NCI-H2227 treated with DMSO at 0.1 percent for 48 hours (cell line): ENCODE measurements at regions not wholly inside any gene's neighbourhood (a gene's known extent, or its start where the extent isn't known, plus 50 kb on each side); places are given as distances from the start of the nearest gene placed in this dataset.
"Not testable (repeated sequence)": the region's sequence is repeated elsewhere in the genome, so short reads cannot be mapped to it uniquely, and the experiment has no call there.

ENCODE experiments used
- DNase-seq: peaks from one replicate; lab custom pipeline; 2025; lab: John Stamatoyannopoulos, UW

DNA sequence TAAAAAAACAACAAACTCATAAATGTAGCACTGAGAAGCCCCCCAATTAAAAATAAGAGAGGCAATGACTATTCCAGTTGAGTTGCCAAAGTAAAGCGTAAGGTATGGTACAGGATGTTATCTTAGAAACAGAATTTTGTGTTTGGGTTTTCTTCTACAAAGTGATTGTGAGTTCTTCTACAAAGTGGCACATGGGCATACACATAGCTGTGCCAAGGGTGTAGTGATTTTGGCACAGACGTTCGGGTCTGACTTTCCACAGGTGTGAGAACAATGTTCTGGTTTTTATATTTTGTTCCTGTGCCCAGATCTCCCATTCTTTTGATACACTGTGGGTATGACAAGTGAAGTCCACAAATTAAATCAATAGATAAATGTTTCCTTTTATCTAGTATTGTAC lies 190.1 kb upstream of the CSNK1A1L start:
- DNase-seq, result no peak

DNA sequence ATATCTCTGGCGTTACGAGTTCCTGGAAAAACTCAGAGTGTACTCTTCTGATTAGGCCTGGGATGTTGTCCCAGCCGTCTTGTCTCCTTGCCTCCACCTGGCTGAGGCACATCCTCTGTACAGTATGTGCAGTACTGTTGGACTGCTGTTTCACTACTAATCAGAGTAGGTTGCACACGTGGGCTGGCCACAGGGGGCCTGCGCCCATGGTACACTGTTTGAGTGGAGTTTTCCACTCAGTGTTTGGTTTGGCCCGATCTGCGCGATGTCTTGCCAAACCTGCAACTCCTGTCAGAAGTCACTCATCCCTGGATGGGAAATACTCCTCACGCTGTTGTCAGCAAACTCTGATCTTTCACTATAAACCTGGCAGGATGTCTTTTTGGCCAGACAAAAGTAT lies 189.6 kb upstream of the CSNK1A1L start:
- DNase-seq, result no peak

DNA sequence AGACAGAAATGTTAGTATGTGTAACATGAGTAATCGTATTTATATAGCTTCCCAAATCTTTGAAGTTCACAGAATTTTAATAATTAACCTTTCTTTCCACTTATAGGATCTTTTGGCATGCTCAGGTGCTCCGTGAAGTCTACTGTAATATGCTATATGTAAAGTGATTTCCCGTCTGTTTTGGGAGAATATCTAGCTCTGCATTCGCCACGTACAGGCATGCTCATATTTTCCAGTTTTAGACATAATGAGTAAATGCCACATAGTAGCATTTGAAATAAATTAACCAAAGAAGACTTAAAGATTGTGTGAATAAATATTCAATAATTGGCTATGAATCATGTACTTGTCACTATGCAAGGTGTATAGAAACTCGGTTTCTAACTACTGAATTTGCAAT lies 189.0 kb upstream of the CSNK1A1L start:
- DNase-seq, result no peak

DNA sequence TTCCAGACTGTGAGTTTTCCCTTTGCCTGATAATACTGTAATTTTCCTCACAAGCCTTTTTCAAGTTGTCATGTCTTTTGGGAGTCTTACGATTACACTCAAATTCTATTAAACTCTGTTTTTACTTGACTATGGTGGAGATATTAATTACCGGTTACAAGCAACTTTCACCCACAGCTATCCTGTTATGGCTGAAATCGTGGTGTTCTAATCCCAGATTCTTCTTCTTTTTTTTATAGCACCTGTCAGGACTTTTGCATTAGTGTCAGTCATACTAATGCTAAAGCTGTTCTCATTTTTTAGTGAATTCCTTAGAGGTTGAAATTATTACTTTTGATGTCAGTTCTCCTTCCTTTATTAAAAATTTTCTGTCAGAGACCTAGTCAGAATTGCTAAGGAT lies 187.8 kb upstream of the CSNK1A1L start:
- DNase-seq, result no peak

DNA sequence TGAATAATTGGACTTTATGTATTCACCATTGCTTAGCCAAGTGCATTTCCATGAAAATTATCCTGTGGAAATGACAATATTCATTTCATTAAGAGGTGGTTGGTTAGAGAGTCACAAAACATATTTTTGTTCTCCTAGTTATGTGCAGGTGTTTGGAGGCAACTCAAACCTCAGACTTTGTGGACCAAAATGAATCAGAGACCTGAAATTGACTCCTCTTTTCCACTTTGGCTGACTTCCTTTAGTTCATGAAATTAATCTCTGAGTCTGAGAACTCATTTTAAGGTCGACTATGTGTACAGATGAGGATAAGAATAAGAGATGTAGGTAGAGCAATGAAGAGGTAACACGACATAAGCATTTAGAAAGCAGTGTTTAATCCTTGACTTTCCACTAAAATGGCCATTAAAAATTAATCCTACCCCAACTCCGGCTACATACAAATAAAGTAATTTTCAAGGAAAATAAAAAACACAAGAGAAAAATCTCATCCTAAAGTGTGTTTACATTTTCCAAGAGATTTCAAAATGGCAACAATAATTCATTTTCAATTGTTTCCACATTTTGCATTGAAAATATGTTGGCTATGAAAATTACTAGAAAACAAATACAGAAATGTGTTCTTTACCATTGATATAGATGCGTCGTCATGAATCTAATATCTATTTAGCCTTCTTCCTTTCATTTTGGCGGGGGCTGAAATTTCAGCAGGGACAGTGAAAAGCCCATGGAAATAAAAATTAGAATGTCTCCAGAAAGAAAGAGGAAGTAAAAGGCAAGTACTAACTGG lies 185.4 kb upstream of the CSNK1A1L start:
- DNase-seq, result no peak

DNA sequence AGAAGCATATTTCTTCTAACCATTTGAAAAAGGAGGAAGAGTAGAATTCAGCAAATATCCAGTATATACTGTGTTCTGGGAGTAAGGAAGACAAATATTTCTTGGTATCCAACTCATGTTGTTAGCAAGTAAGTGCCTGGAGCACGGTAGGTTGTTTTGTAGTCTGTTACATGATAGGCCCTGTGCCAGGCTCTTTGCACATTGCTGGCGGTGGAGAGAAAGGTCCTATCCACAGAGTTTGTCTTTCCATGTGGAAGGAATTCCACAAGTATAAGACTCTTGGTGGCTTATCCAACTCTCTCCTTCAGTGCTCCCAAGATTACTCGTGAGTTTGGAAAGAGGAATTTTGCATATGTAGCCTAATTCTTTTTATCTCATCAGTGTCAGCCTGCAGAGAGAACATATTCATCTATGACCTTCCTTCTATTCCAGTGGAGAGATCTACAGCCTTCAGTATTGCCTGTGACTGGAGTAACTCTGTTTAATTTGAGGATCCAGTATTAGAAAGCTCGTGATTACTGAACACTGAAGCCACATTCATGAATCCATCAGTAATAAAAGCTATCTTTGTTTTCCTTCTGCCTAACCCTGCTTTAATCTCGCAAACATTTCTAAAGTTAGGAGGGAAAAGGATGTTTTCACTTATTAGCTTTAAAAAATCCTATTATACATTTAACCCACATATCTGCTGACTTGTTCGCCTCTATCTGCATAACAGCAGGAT lies 183.9 kb upstream of the CSNK1A1L start:
- DNase-seq, result no peak

DNA sequence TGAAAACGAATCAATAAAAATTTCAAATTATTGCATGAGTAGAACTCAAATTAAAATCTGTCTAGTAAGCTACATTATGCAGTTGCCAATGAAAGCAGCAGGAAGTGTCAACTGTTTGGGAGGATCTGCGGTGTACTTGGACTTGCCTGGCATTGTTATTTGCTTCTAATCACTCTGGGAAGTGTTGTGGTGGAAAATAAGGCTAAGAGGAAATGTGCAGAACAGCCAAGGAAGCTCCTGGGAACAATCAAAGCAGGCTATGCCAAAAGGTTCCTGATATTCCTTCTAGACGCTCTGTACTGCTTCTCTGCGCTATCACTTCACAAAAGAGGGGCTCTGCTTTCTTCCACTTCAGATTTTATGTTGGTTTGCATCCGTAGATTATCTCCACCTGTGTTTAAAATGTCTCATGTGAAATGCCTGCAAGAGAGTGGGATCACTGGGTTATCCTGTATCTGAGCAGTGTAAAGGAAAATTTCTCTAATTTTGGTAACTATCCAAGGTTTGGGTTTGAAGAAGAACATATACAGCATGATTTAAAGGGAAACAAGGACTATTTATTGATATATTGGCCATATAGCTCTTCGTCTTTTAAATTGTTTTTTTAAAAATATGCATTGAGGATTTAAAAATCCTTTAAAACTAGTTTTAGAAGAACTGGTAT lies 182.7 kb upstream of the CSNK1A1L start:
- DNase-seq, result no peak

DNA sequence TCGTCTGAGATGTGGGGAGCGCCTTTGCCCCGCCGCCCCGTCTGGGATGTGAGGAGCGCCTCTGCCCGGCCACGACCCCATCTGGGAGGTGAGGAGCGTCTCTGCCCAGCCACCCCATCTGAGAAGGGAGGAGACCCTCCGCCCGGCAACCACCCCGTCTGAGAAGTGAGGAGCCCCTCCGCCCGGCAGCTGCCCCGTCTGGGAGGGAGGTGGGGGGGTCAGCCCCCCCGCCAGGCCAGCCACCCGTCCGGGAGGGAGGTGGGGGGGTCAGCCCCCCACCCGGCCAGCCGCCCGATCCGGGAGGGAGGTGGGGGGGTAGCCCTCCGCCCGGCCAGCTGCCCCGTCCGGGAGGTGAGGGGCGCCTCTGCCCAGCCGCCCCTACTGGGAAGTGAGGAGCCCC lies 174.8 kb upstream of the CSNK1A1L start:
- not testable (repeated sequence) for DNase-seq

DNA sequence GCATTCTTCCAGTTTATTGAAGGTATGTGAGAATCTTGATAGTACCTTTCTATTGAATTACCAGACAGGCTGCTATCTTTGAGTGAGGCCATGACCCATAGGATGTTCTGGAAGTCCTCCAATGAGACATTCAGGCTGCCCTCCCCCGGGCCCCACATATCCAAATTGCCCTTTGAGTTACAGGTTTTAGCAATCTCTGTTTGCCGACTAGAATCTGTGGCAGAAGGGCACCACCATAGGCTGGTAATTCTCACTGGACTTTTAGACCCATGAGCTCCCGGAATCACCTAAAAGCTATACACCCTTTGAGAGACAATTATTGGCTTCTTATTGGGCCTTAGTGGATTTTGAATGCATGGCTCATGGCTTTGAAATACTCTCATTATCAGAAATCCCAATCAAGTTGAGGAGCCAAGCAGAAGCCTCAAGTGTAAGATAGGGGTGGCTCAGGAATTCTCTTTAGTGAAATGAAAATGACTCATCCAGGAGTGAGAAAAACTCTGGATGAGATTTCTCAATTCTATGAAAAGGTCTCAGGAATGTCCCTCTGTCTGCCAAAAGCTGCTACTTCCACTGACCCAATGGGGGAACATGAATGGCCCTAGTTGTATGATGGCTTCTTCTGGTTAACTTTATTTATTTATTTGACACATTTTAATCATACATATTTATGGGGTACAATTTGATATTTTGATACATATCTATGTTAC lies 172.1 kb upstream of the CSNK1A1L start:
- no peak for DNase-seq

DNA sequence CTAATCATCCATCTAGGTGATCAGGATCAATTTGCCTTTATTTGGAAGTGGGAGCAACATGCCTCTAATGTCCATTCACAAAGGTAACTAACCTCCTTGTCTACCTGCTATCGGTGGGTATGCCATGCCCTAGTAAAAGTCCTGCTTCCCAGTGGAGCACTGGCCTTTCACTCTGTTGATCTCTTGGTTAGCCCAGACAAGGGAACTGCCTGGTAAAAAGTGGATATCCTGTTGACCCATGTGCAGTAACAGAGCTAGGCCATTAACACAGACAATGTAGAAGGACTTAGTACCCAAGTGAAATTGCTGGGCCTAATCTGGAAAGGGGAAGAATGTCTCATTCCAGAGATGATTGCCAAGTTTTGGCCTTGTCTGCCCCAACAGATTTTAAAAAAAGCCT lies 171.5 kb upstream of the CSNK1A1L start:
- no peak for DNase-seq

DNA sequence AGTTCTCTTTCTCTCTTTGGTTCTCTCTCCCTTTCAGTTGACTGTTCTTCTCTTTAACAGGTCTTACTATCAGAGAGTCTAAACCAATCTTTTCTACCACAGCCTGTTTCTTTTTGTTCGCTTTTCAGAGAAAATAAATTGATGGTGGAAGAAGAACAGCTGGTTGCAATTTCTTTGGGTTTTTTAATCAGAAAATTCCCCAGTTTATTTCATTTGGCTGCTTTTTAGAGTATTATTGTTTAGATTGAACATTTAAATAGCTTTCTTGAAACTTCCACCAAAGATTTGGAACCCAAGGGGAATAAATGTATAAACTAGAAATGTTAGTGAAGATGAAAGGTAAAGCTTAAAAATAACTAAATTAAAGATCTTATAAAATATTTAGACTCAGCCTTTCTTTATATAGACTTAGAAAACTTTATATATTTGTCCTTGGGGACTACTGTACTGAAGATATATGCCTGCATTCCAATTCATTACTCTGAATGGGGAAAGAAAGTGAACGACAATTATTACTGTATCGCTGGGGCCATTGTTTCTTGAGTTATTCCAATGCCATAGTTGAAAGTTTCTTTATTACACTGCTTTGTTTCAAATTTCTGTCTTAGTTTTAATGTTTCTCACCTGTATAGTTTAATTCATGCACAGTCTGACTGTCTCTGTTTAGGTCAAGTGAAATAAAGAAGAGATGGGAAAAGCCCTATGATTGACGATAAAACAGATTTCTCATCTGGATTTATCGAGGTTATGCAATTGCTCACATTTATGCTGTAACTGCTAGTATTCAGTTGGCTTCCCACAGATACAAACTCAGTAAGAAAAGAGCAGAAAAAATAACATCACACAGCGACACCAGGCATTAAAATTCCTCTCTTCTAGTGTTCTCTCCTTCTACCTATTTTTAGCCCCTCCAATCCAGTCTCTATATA lies 169.4 kb upstream of the CSNK1A1L start:
- DNase-seq, result no peak

DNA sequence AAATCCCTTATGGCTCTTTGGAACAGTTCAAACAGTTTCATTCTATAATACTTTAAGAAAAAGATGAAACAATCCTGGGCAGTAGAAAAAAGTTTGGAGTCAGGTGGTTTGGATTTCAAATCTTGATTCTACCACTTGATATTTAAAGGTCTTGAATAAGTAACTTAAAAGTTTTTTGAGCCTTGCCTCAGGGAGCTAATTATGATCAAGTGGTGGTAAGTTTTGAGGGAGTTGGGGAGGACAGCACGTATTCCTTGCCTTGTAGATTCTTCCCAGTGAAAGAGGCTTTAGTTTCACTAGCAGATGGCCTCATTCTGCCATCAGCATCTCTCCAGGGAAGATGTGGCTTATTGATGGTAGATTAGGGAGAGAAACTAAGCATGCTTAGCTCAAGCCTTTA lies 168.4 kb upstream of the CSNK1A1L start:
- DNase-seq, result no peak

DNA sequence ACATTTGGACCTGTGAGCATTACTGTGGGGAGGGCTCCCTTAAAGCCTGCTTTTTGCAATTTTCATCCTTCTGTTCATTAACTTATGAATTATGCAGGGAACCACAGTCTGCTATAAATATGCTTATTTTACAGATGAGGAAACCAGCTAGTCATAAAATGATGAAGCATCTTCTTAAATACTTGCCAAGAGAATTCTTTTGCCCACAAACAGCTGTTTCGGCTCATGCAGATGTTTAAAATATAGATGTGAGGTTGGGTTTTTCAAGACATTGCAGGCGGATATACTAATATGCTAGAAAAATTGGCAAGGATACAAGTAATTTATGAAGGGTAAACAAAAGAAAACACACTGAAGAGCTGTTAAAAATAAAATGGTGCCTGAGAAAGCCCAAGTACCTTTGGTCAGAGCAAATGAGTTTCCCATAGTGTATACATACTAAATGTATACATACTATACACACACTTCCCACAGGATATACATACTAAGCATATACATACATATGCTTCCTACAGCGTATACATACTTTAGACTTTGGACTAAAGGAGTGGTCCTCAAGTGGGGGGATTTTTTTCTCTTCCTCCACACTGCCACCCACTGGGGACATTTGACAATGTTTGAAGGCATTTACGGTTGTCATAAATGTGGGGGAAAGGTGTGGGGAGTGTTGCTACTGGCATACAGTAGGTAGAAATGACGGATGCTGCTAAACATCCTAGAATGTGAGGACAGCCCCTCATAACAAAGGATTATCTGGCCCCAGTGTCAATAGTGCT lies 164.9 kb upstream of the CSNK1A1L start:
- no peak for DNase-seq

DNA sequence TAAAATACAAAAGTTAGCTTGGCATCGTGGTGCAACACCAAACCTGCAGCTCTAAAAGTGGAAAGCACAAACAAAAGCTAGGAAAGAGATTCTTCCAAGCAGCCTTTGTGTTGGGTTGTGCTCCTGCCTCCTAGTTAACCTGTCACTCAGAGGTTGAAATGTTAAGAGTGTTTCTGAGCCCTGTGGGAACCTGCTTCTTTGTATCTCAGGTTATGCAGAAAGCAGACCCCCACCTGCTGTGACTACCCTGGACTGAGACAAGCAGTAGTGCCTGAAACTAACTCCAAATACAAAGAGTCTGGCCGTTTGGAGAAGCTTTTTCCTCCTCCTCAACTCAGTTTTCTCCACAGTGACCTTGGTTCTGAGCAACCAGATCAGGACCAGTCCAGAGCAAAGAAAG lies 158.4 kb upstream of the CSNK1A1L start:
- no peak for DNase-seq

DNA sequence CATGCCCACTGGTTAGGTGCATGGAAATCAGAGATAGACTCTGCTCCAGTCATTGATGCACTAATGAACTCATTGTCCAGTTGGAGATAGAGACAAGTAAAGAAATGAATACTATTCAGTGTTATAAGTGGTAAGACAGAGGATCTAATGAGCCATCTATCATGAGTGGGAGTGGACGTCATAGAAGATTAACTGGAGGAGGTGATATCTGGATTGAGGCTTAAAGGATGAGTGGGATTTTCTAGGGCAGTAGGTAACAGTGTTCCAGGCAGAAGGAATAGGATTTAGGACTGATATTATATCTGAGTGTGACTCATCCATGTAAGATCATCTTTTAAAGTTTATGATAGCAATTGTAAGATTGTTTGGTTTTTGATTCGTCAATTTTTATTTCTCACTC lies 152.2 kb upstream of the CSNK1A1L start:
- no peak for DNase-seq

DNA sequence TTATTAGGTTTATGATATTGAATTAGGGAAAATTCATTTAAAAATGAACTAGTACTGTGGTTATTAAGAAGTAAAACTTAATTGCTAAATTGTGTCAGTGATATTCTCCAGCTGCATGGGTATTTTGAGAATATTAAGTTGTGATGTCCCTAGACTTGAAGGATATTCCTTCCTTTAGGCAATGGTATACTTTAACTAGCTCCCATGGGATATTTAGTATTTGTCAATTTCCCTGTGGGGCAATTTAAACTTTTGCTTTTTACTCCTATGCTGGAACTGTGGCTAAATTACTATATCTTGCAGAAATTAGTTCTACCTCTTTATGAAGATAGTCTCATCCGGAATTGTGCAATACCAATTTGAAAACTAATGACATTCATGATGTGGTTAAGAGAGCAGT lies 151.6 kb upstream of the CSNK1A1L start:
- DNase-seq, result no peak

DNA sequence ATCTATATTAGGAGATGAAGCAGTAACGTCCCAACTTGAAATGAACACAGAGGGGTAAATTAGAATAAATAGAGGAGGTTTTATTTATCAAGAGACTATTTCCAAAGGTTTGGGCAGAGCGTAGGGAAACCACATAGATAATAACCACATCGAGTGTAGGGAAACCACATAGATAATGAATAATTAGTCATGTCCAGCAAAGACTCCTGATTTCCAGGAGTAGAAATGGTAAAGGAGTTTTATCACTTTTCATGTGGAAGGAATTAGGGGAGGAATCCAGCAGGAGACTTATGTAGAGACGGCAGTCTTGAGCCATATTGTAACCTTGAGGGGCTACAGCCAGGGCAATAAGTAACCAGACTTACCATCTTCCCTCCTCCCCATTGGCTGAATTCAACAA lies 136.3 kb upstream of the CSNK1A1L start:
- DNase-seq, result no peak

DNA sequence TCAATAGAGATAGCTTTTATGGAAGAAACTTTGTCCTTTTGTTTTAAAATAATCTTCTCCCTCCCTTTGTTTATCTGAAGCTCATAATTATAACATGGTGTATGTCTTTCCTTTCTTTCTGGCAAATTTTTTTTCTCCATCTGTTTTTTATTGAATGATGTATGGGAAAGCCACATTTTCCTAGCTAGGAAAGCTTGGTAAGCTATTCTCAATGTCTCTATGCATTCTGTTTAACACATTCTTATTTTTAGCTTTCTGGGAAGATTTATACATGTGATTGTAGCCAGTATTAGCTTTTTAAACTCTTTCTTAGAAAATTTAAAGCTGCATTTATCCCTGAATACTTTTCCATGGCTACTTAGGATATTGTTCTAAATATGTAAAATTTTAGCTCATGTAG lies 124.9 kb upstream of the CSNK1A1L start:
- no peak for DNase-seq

DNA sequence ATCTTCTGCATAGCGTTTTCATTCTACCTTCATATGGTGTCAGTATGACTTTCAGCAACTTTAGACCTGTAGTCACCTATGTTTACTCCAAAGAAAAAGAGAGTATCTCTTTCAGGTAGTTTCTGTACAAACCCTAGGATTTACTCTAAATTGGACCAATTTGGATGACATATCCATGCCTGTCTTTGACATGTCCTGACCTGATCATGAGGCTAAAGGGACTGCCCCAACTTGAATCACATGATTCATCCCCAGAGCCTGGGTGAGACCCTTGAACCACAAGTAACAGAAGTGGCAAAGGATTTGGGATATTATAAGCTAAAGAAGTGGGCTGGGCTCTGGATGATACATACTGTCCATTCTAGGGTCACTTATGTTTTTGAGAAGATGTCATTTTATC lies 124.5 kb upstream of the CSNK1A1L start:
- no peak for DNase-seq

DNA sequence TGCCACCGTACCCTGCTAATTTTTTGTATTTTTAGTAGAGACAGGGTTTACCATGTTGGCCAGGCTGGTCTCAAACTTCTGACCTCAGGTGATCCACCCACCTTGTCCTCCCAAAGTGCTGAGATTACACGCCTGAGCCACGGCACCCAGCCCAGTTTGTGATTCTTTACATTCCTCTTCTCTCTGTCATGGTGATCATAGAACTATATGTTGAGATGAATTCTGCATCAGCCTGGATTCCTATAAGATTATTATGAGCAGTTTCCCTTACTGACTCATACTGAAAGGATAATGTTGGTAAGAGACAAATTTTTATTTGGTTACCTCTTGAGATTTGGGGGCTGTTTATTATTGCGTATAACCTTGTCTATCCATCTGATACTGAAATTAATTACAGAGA lies 121.5 kb upstream of the CSNK1A1L start:
- no peak for DNase-seq
